NCI-H2107 treated with DMSO at 0.1 percent for 48 hours (cell line): ENCODE measurements at regions not wholly inside any gene's neighbourhood (a gene's known extent, or its start where the extent isn't known, plus 50 kb on each side); places are given as distances from the start of the nearest gene placed in this dataset.
A peak's percentile ranks its signal among the peaks of the same experiment; 100 is the strongest.
"Not testable (repeated sequence)": the region's sequence is repeated elsewhere in the genome, so short reads cannot be mapped to it uniquely, and the experiment has no call there.

ENCODE experiments used
- DNase-seq: peaks from one replicate; lab custom pipeline; 2025; ENCODE audit not compliant: unreplicated experiment; lab: John Stamatoyannopoulos, UW

DNA sequence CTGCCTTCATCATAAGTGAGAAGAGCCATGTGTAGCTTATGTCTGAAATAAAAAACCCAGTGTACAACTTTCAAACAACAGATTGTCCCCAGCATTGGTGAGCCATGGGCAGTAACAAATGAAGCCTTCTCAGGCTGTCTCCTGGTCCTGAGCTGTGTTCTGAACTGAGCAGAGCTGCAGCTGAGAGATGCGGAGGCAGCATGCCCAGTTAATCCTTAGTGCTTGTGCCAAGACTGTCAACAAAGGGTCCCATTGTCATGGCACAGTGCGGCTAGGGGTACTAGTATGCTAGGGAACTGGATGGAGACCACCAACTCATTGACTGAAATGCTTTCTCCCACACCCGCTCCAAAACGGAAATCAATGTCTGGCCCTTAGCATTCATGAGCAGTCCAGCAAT is 154.3 kb downstream of the RMST start:
- DNase-seq: no peak

DNA sequence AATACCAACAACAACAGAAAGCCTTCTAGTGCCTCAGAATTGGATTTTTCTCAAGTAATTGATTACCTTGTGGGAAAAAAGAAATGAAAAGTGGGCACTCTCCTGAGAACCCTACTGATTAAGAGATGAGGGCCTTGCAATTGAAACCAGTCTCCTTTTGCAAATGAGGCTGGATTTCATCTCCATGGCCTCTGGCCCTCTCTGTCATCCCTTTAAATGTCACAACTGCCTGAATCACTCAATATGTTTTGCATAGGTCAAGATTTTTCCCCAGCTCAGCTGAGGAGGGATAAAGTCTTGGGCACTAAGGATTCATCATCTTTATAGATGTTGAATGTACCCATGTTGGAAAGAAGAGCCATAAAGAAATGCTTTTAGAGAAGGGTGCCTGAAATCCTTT is 166.4 kb downstream of the RMST start:
- DNase-seq: no peak

DNA sequence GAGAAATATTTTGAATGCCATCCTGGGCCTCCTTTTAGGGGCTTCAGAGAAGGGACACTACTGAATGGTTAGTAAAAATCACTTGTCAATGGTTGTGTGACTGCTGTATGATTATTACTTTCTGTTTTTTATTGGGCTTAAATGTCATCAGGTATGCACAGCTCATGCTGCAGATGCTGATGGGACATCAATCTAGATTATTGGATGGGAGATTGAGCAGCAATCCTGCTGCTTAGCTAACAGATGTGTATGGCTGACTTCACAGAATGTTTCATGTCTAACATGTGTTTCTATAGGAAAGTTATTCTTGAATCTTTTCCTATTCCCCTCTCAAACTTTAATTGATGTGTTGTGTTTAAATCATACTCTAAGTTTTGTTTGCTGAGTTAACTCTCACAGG is 166.8 kb downstream of the RMST start:
- no peak for DNase-seq

DNA sequence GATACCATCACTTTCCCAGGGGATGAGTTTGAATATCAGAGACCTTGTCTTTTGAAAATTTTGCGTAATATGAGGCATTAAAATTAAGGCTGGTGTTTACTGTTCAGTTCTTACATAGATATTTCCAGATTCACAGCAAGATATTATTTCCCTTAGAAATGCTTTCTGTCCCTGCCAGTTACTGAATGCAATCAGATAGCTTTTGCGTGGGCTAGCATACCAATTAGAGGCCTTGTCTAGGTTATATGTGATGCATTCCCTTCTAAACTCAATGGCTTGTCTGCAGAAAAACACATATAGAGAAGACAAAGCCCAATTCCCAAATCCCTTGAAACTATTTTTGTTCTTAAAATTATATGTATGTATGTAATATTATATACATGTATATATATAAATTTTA is 167.8 kb downstream of the RMST start:
- DNase-seq: no peak

DNA sequence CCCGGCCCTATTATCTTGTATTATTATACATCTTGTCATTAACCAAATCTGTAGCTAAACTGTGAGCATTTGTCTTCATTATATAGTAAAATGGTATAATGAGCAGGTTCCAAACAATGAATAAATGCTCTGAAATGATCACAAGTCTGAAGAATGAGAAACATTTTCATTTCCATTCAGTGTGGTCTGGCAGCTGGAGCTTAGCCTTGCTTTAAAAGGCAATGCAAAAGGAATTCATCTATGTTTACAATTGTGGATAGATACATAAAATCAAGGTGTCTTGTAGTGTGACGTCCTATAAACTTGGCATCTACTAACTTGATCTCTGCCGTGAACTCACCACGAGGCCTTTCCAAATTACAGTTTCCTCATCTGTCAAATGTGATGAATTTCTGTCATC is 168.3 kb downstream of the RMST start:
- no peak for DNase-seq

DNA sequence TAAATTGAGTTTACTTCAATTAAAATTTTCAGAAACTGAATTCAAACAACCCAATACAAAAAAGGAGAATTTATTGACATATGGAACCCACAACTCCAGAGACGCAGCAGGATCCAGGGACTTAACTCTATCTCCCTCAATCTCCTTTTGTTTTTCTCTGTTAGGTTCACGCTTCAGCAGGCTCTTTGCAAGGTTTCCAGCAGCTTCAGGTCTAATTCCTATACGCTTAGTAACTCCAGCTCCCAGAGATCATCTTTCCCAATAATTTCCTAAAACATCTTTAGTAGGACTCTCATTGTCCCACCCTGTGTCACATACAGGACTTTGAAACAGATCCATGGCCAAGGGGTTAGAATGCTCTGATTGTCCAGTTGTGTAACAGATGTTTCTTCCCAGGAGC is 175.2 kb downstream of the RMST start:
- peak; percentile 75 for DNase-seq

DNA sequence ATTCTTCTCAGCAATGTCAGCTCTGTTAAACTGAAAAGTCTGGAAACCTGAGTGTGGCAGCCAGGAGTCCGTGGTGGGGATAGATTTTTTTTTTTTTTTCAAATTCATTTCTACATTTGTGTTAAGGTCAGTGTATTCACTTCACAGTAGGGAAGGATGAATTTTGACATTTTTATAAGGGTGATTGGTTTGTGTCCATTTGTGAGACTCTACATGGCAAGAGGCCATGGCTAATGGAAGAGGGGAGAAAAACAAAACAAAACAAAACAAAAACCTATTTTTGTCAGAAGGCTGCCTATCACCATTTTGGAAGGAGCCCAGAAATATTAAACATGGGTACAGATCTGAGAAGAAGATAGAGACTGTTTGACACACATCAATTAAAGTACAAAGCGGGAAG is 176.1 kb downstream of the RMST start:
- DNase-seq: no peak

DNA sequence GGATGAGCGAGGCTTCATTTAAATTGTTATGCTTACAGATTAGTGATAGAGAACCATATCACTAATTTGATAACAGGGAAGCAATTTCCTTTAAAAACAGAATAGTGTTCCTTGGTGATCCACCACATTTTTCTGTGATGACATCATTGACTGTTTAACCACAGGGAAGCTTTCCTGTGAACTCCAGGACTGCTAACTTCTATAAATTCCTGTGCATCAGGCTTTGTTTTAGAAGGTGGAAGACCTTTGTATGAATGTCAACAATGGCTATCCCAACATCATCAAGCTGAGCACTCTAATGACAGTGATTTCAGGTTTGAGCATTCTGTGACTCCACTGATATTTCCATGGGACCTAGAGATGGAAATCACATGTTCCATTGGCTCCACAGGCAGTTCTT is 177.1 kb downstream of the RMST start:
- no peak for DNase-seq

DNA sequence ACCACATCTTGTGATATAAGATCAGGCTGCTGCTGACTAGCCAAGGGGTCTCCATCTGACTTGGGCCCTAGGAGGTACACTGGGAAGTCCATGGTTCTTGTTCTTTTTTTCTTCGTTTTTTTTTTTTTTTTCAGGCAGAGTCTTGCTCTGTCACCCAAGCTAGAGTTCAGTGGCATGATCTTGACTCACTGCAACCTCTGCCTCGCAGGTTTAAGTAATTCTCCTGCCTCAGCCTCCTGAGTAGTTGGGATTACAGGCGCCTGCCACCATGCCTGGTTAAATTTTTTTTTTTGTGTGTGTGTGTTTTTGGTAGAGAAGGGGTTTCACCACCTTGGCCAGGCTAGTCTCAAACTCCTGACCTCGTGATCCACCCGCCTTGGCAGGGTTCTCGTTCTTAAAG is 178.2 kb downstream of the RMST start:
- DNase-seq: no peak

DNA sequence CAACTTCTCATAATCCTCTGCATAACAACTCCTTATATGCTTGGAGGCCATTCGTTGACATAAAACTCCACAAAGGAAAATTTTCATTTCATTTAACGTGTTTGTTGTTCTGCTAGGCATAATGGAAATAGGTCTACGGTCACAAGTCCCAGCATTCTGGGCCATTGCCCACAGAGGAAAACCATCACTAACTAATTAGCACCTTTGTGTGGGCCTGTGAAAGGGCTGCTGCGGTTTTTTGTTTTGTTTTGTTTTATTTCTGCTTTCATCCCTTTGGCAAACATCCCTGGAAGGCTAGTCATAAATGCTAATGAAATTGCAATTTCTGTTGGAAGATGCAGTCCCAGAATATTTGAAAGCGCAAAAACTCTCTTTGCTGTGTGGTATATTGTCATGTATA is 180.3 kb downstream of the RMST start:
- no peak for DNase-seq

DNA sequence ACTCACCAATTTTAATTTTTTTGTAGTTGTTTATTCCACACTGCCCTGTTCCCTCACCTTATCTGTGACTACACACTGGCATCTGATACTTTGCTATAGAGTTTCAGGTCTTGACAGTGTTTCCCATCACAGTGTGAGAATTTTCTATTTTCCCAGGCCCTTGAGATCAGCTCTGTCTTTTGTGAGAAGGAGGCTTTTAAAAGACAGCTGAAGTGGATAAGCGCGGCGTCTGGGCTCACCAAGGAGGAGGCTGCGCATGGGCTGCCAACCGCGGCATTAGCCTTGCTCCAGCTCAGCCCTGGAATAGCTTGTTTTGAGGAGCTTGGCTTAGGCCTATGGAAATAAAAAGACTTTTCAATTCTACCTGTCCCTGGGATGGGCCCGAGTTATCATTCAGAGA is 181.3 kb downstream of the RMST start:
- DNase-seq: peak; percentile 47

DNA sequence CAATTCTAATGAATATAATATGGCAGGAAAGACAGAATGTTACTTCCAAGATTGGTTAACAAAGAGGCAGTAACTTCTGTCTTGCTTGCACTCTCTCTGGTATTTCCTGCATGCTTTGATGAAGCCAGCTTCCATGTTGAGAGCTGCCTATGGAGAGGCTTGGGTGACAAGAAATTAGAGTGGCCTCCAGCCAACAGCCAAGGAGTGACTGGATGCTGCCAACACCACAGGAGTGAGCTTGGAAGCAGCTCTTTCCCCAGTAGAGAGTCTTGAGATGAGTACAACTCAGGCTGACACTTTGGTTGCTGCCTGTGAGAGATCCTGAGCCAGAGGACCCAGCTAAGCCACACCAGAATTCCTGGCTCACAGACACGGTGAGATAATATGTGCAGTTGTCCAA is 183.1 kb downstream of the RMST start:
- DNase-seq: no peak

DNA sequence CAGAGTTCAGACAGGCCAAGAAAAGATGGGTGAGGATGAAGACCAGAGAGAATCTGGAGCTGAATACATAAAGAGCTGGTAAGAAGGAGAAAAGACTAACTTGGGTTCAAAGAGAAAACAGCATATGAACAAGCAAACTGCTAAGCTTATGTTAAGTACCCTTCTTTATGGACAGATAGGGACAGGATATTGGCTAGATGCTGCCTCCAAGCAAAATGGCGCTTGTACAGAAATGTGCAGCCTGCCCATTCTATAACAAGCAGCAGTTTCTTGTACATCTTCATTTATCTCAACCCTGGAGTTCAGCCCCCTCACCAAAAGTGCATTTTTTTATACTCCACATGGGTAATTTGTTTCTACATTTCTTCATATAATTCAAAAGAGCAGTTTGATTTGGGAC is 184.5 kb downstream of the RMST start:
- DNase-seq: no peak

DNA sequence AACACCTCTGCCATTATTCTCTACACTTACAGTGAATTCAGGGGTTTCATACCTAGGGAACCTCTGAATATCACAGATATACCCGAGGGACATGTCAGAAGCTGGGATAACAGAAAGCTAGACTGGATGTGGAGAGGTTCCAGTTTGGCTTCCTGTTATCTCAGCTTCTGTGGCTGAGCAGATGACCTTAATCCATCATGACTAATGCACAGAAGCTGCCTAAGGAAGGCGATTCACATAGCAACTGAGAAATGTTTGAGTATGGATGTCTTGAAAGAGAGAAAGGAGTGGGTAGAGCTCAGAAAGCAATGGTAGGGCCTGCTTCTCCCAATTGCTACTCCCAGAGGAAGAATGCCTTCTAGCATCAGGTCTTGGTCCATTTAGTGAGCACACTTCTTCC is 187.6 kb downstream of the RMST start:
- no peak for DNase-seq

DNA sequence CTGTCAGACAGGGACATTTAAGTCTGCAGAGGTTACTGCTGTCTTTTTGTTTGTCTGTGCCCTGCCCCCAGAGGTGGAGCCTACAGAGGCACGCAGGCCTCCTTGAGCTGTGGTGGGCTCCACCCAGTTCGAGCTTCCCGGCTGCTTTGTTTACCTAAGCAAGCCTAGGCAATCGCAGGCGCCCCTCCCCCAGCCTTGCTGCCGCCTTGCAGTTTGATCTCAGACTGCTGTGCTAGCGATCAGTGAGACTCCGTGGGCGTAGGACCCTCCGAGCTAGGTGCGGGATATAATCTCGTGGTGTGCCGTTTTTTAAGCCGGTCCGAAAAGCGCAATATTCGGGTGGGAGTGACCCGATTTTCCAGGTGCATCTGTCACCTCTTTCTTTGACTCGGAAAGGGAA is 193.9 kb downstream of the RMST start:
- DNase-seq: not testable (repeated sequence)

DNA sequence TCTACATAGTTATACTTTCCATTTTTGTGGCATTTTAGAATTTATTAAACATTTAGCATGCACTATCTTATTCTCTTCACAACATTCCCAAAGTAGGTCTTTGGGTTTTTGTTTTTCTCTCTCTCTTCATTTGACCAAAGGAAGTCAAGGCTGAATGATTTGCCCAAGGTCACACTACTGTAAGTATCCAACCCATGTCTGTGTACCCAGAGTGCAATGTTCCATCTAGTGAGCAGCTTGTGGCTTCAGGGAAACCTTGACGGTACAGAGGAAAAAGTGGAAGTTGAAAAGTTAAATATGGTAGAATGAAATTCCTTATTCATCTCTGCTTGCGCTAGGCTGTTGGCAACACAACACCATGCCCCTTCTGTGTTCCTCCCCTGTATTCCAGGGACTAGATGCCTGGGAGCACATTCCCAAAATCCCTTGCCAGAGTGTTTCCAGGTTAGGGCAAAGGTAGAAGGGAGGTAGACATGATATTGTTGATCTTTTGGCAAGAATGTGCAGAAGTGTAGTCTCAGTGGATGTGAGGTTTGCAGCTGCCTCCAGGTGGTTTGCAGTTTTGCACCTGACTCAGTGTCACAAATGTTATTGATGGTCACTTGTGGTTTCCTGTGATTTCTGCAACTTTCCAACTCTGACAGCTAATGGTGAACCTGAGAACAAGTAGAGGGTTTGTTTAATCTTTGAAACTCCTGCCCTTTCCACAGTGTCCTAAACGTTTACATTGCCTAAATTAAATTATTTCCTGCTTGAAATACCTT is 196.7 kb downstream of the RMST start:
- DNase-seq: no peak

DNA sequence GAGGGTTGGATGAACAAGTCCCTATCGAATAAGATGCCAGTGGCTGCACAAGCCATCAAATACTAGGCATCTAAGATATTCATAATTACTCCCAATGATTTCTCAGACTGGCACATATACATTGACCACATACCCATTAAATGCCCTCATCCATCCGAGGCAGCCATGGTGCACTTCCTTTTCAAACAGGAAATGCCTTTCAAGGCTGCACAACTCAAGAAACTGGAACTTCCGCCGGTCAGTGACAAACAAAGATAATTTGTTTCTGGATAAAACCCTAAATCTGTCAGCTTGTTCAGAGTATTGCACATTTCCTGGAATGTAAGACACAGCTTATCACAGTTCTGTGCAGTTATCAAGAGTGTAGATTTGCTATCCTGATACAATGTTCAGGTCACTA is 203.7 kb downstream of the RMST start:
- DNase-seq: no peak

DNA sequence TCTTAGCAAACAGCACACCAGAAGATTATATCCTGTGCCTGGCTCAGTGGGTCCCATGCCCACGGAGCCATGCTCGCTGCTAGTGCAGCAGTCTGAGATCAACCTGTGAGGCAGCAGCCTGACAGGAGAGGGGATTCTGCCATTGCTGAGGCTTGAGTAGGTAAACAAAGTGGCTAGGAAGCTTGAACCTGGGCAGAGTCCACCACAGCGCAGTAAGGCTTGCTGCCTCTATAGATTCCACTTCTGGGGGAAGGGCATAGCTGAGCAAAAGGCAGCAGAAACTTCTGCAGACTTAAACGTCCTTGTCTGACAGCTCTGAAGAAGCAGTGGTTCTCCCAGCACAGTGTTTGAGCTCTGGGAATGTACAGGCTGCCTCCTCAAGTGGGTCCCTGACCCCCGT is 210.3 kb downstream of the RMST start:
- no peak for DNase-seq

DNA sequence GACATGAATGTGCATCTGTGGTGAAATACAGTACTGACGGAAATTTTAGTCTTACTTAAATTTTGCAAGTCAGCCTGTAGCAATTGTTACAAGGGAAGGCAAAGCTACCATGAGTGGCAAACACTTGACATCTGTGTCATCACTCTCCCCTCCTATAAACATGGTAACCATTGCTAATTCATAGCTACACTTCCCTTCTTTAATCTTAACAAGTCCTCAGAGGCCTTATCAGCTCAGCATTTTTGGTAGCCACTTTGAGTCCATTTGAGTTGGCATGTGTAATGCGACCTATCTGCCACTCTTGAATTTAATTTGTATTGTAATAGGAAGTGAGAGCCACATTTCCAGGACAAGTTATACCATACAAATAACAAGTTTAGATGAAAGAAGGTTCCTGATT is 218.1 kb downstream of the RMST start:
- DNase-seq: no peak

DNA sequence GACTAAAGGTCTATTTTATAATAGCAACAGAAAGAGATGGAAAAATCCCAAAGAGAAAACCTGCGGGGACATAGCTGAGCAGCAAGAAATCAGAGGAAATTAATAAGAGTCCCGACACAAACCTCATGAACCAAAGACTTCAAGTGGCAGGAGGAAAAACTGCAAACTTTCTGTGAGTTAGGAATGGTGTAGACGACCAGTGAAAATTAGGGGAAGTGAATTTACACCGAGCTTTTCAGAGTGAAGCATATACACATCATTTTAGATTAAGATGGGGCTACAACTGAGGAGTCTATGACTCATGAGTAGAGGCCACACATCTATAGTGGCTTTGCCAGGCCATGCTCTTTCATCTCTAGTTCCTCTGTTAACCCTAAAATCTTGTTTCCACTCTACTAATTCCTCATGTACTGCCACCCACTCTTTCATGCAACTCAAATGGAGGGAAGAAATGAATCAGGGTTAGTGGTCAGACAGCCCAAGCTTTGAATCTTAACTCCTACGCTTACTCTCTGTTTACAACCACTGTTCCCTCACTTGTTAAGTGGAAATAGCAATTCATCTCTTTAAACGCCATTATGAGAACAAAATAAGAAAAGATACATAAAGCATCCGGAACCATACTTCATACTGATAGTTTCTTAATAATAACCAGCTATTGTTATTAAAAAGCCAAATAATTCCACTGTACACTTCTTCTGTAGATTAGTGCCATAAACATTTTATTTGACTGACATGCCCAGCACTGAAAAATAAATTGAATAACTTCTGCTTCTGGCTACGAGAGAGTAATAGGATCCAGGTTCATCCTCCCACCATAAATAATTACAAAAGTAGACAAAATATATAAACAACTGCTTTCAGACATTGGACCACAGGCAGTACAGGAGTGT is 219.3 kb downstream of the RMST start:
- no peak for DNase-seq

DNA sequence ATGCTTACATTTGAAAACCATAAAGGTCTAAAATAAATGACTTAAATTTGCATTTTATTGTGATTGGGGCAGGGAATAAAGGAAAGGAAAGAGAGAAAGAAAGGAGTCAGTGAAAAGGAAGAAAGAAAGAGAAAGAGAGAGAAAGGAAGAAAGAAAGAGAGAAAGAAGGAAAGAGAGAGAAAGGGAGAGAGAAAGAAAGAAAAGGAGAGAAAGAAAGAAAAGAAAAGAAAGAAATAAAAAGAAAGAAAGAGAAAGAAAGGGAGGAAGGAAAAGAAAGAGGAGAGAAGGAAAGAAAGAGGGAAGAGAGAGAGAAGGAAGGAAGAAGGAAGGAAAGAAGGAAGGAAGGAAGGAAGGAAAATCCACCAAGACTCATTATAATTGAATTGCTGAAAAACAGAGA is 222.8 kb downstream of the RMST start:
- no peak for DNase-seq

DNA sequence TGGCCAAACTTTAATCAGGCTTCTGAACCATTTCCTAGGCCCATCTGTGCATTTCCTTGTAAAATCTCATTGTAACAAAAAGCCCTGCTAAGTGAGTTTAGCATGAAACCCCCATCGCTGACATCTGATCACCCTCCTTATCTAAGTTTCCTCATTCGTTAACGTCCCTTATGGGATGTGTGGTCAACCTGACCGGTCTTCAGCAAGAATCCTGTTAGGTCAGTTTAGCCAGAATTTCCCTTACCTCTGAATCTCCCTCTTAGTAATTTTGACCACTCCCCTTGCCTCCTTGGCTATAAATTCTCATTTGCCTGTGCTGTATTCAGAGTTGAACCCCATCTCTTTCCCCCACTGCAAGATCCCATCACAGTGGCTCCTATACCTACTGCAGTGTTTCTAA is 239.3 kb downstream of the RMST start:
- no peak for DNase-seq

DNA sequence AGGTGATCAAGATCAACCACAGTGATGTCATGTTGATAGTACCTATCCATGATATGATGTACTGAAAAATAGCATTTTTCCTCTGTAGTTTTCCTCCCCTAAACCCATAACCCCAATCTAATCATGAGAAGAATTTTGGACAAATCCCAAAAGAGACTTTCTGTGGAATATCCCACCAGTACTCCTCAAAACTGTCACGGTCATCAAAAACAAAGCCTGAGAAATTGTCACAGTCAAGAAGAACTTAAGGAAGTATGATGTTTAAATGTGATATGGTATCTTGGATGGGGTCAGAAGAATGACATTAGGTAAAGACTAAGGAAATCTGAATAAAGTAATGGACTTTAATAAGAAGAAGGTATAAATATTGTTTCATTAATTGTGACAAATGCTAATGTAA is 248.8 kb downstream of the RMST start:
- DNase-seq: no peak
